HG02840 (cell line): ENCODE measurements at regions not wholly inside any gene's neighbourhood (a gene's known extent, or its start where the extent isn't known, plus 50 kb on each side); places are given as distances from the start of the nearest gene placed in this dataset.
"Not testable (repeated sequence)": the region's sequence is repeated elsewhere in the genome, so short reads cannot be mapped to it uniquely, and the experiment has no call there.

Experiments used
- ATAC-seq: cut with Tn5 transposase; IDR thresholded peaks from one replicate; pipeline ENCODE4 v1.9.1; 2021; ENCODE audit warnings: mild to moderate bottlenecking, moderate library complexity, moderate number of reproducible peaks; ENCODE audit not compliant: unreplicated experiment, low FRiP score

DNA sequence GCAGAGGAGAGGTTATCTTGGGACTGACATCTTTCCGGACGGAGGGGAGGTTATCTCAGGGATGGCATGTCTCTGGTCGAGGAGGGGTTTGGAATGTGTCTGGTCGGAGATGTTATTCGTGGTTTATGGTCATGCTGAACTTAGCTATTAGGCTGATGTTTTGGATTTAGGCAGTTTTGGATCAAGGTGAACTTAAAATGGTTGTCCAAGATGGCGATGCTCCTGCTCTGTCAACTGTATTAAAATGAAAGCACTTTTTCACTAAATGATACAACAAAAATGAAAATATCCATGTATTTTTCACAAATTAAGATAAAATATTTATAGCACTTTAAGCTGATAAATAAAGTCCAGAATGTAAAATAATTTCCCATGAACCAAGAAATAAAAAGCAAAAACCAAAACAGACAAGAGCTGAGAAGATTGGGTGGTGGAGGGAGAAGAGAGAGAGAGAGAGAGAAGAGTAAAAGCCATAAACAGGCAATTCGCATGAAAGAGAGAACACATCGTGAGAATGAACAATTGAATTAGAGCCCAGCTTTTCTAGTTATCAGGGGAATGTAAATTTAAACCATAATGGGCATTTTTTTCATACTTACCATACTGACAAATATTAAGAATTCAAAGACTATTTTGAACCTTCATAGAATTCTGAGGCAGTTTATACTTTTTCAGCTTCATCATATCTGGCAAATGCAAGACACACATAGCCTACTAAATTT lies 2236.0 kb upstream of the AGA start:
- no peak for ATAC-seq

DNA sequence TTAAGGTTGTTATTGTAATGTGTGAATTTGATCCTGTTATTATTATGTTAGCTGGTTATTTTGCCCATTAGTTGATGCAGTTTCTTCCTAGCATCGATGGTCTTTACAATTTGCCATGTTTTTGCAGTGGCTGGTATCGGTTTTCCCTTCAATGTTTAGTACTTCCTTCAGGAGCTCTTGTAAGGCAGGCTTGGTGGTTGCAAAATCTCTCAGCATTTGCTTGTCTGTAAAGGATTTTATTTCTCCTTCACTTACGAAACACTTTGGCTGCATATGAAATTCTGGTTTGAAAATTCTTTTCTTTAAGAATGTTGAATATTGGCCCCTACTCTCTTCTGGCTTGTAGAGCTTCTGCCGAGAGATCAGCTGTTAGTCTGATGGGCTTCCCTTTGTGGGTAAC lies 2241.4 kb upstream of the AGA start:
- ATAC-seq: not testable (repeated sequence)

GRCh38 chr4:179692222-179692621 lies 2250.0 kb upstream of the AGA start:
- ATAC-seq: no peak

DNA sequence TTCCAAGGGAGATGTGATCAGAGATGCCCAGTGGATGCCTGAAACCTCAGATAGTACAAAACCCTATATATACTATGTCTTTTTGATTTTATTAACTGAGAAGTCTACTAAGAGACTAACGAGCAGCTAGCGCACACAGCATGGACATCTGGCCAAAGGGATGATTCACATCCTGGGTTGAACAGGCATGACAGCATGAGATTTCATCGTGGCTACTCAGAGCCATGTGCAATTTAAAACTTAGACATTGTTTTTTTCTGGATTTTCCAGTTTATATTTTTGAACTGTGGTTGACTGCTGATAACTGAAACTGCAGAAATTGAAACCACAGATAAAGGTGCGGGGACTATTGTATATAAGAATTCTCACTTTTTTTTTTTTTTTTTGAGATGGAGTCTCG lies 2252.9 kb upstream of the AGA start:
- ATAC-seq: no peak

DNA sequence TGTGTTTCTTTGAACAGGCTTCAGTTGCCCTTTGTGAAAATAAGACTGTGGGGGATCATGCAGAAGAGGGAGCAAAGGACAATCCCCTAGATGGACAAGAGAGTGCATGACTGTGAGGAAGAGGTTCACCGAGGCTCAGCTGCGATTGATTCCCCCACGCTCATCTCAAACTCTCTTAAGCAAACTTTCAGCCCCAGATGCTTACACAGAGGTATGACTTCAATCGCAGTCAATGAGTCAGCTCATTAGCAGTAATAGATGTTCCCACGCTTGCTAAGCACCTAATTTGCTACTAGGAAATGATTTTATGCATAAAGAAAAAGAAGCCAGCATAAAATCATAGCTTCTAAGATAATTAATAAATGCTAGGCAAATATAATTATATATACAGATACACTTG lies 2256.1 kb upstream of the AGA start:
- no peak for ATAC-seq

DNA sequence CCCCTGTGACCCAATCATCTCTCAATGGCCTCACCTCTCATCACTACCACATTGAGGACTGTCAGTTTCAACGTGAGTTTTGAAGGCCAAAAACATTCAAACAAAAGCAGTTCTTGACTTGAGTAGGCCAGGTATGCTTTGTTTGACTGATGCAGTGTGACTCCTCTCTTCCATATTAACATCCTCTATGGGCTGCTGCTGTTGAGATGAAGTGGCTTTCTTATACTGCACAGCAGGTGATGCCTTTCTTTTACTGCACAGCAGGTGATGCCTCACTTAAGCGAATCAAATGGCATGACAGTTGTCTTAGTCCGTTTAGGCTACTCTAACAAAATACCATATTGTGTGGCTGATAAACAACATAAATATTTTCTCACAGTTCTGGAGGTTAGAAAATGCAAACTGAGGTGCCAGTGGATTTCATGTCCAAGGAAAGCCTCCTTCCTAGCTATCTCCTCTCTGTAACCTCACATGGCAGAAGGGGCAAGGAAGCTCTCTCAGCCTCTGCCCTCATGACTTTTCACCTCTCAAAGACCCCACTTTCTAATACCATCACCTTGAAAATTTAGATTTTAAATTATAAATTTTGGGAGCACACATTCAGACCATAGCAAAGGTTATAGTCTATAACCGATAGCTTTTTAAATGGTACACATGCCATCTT lies 2267.9 kb upstream of the AGA start:
- ATAC-seq: no peak

DNA sequence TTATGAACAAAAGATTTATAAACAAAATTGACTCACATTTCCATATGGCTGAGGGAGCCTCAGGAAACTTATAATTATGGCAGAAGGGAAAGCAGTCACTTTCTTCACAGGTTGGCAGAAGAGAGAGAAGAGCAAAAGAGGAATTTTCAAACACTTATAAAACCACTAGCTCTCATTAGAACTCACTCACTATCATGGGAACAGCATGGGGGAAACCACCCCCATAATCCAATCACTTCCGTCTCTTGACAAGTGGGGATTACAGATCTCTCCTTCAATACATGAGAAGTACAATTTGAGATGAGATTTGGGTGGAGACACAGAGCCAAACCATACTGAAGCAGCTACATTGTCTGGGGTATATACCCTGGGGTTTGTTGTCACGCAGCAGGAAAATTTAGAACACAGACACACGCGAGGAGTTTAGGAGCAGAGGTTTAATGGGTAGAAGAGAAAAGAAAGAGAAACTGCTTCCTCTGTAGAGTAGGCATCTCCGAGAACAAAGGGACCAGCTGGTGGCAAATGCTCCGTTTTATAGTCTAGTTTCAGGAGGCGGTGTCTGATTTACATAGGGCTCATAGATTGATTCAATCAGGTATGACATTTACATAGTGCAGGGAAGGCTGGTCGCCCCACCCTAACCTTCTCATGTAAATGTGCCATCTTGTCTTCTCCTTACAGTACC lies 2277.7 kb upstream of the AGA start:
- no peak for ATAC-seq

DNA sequence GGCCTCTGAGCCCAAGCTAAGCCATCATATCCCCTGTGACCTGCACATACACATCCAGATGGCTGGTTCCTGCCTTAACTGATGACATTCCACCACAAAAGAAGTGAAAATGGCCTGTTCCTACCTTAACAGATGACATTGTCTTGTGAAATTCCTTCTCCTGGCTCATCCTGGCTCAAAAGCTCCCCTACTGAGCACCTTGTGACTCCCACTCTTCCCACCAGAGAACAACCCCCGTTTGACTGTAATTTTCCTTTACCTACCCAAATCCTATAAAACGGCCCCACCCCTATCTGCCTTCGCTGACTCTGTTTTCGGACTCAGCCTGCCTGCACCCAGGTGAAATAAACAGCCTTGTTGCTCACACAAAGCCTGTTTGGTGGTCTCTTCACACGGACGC lies 2284.3 kb upstream of the AGA start:
- not testable (repeated sequence) for ATAC-seq

DNA sequence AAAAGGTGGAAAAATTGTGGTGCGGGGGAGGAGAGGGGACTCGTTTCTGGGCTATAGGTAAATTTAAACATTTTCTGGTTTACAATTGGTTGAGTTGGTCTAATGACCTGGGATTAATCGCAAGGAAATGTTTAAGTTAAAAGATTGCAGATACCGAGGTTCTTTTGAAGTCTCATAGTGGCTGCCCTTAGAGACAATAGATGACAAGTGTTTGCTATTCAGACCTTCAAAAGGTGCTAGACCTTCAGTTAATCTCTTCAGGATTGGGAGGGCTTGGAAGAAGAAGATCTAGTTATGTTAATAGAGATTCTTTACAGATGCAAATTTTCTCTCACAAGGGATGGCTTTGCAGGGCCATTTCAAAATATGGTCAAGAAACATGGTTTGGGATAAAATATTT lies 2286.1 kb upstream of the AGA start:
- no peak for ATAC-seq

GRCh38 chr4:179736820-179737219 lies 2294.6 kb upstream of the AGA start:
- not testable (repeated sequence) for ATAC-seq

DNA sequence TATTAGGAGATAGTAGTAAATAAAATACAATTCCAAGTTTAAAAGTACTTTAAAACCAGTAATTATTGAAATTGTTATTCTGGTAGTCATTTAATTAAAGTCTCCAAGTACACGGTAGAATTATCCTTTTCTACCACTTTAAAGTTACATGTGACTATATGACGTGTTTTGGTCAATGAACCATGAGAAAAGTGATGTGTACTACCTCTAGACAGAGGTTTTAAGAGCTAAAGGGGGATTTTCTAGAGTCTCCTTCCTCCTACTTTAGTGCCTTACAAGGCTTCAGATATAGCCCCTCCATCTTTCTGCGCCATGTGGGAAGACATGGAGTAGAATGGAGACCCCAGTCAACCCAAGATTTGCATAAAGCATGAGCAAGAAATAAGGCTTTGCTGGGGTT lies 2296.6 kb upstream of the AGA start:
- ATAC-seq: no peak

DNA sequence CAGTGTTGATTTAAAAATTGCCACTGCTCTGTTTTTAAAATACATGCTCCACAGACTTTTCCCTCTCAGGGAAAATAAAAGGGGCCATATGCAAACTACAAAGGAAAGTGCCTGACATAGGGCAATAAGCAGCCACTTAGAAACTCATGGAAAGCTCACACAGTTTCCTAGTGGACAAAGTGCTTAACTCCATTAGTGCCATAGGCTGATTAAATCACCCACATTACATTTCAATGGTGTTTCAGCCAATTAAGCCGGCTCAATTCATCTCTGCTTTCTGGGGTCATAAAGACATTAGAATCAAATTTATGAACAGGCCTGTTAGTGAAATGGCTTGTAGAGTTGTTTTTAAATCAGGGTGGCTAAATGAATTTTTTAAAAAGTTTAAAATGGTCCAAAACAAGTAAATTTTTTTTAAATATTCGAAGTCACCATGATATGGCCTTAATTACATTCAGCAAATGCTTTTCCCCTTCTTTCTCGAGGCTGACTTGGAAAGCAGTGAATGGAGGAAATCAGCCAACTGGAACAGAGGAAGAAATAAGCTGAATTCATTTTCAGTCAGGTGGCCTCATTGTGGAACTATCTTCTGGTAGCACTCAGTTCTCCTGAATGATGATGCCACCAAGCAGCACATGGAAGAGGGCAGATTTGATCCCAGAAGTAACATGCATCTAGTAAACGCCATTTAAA lies 2305.1 kb upstream of the AGA start:
- ATAC-seq: no peak

DNA sequence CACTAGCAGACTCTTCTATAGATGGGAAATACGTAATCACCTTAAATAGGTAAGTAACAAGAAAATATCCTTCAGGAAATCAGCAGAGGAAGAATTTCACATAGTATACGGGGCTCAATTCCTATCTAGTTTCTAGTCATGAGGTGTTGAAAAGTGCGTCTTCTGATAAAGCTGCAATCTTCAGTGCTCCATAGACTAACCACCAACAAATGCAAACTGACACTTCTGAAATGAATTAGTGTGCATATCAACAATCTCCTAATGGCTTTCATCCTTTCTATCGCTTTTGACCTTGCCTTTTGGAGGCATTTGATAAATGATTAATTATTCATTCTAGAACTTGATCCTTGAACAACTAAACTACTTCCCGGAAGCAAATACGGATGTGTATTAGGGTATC lies 2306.6 kb upstream of the AGA start:
- no peak for ATAC-seq

- ATAC-seq: no peak
Observed at GRCh38 chr4:179750374-179750773, 2308.1 kb upstream of the AGA start.

DNA sequence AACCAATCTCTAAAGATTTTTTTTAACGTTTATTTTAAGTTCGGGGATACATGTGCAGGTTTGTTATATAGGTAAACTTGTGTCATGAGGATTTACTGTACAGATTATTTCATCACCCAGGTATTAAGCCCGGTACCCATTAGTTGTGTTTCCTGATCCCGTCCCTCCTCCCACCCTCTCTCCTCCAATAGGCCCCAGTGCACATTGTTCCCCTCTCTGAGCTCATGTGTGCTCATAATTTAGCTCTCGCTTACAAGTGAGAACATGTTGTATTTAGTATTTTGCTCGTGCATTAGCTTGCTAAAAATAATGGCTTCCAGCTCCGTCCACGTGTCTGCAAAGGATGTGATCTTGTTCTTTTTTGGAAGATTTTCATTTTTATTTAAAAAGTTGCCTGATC lies 2309.4 kb upstream of the AGA start:
- no peak for ATAC-seq

GRCh38 chr4:179755322-179755721 lies 2313.1 kb upstream of the AGA start:
- ATAC-seq: no peak

- ATAC-seq: no peak
Observed at GRCh38 chr4:179757641-179758040, 2315.4 kb upstream of the AGA start.

- no peak for ATAC-seq
Observed at GRCh38 chr4:179762840-179763239, 2320.6 kb upstream of the AGA start.

DNA sequence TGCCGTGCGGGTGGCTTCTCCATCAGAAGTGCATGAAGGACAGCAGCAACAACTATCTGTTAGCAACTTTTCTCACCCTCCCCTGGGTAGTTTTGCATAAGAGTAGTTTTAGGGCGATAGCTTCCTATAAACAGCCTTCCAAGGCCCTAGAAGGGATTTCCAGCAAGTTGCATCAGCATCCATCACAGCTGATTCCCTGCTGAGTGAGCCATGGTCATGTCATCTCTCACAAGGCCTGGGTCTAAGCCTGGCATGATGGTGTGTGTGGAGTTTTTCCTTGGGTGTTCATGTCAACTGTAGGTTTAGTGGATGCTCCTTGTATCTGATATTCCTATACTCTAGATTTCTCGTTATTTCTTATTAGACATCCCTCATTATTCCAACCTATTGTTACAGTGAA lies 2324.7 kb upstream of the AGA start:
- ATAC-seq: no peak

- ATAC-seq: no peak
Observed at GRCh38 chr4:179768996-179769395, 2326.8 kb upstream of the AGA start.

- ATAC-seq: no peak
Observed at GRCh38 chr4:179797738-179798137, 2355.5 kb upstream of the AGA start.
